GM12873 (cell line): ENCODE measurements at regions not wholly inside any gene's neighbourhood (a gene's known extent, or its start where the extent isn't known, plus 50 kb on each side); places are given as distances from the start of the nearest gene placed in this dataset.

Experiments used
- TF ChIP-seq, protein P1 (sequence below): IDR thresholded peaks from 2 replicates; pipeline ENCODE4 v1.5.1; 2012; ENCODE audit warnings: low read depth, mild to moderate bottlenecking, moderate library complexity, low read length, control low read depth; ENCODE audit not compliant: insufficient read depth; ENCODE audit errors: missing control alignments

DNA sequence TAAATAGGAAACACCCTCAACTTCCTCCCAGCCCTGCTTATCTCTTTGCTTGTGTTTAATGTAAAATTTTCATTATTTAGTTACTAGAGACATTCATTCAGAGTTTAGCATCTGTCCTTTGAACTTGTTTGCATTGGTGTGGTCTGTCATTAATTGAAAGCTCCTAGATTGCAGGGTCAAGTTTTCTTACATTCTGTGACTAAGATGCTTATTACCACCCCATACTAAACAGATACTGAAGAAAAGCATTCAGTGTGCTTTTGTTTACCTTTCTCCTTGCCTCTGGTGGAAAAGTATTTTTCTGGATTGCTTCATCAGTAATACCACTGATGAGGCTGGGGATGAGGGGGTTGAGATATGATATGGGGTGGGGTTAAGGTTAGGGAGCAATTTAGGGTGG is 199.0 kb downstream of the SAMD5 start:
- TF ChIP-seq, protein P1, sequence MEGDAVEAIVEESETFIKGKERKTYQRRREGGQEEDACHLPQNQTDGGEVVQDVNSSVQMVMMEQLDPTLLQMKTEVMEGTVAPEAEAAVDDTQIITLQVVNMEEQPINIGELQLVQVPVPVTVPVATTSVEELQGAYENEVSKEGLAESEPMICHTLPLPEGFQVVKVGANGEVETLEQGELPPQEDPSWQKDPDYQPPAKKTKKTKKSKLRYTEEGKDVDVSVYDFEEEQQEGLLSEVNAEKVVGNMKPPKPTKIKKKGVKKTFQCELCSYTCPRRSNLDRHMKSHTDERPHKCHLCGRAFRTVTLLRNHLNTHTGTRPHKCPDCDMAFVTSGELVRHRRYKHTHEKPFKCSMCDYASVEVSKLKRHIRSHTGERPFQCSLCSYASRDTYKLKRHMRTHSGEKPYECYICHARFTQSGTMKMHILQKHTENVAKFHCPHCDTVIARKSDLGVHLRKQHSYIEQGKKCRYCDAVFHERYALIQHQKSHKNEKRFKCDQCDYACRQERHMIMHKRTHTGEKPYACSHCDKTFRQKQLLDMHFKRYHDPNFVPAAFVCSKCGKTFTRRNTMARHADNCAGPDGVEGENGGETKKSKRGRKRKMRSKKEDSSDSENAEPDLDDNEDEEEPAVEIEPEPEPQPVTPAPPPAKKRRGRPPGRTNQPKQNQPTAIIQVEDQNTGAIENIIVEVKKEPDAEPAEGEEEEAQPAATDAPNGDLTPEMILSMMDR, result no peak

DNA sequence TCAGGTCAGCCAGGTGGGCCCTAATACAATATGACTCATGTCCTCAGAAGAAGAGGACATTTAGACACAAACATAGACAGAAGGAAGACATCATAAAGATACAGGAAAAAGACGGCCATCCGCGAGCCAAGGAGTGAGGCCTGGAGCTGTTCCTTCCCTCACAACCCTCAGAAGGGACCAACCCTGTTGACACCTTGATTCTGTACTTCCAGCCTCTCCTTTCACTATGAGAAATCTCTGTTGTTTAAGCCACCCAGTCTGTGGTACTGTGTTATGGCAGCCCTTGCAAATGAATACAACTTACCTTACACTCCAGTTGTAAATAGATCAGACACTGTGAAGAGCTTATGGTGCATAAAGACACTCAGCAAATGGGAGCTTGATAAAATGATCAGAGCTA is 199.7 kb downstream of the SAMD5 start:
- TF ChIP-seq, protein P1, result no peak

DNA sequence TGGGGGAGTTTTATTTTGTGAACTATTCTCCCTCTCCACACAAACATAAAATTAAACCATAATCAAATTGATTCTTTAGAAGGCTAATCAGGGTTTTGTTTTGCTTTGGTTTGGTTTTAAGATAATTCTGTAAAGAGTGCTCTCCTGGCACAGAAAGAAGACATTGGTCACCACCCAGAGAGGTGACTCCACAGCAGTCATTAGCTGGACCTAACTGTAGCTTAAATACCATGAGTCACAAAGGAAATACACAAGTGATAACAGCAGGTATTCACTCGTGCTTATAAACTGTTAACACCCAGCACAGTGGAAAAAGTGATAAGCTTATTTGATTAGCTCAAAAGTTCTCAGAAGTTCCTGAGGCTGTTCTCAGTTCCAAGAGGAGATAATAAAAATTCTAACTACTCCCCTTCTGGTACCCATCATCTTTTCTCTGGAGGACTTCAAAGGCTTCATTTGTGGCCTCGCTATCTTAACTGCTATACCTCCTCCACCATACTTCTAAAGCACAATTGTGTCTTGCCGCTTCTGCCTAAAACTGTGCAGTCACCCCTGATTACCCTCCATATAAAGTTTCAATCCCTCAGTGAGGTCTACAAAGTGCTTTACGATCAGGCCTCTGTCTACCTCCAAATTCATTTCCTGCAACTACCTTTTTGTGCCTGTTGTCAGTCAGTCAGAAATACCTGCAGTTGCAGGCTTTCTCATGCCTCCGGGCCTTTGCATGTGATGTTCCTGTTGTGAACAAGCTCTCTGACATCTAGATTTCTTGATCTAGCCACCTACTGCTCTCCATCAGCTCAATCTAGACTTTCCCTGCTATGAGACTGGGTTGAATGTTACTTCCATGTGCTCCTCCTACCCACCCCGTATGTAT is 201.1 kb downstream of the SAMD5 start:
- TF ChIP-seq, protein P1, result no peak

DNA sequence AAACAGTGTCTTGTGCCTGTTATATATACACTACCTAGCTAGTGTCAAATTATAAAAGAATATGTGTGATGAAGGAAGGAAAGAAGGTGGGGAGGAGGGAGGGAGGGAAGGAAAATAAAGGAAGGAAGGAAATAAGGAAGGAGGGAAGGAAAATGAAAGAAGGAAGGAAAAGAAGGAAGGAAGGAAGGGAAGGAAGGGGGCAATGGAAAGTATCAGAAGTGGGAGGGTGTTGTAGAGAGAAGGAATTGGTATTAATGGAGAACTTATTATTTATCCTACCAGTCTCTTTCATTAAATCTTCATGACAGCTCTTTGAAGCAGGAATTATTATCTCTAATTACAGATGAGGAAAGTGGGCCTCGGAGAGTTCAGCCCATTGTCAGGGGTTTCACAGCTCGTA is 202.4 kb downstream of the SAMD5 start:
- TF ChIP-seq, protein P1, result no peak

DNA sequence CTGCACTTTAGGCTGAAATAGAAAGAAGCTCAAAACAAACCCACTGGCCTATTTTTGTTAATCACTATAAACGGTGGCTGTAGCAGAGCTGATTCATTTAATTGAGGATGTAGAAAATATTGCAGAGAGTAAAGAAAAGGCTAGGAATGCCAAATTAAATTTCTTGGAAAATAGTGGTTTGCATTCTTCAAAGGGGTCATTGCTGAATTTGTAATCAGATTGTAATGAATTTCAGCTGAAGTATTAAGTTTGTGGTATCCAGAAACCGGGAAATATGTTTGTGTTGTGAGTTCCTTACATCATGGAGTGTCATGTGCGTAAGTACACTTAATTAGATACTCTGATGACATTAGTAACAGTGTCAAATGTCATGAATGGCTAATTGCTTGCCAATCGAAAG is 203.0 kb downstream of the SAMD5 start:
- TF ChIP-seq, protein P1, result no peak

DNA sequence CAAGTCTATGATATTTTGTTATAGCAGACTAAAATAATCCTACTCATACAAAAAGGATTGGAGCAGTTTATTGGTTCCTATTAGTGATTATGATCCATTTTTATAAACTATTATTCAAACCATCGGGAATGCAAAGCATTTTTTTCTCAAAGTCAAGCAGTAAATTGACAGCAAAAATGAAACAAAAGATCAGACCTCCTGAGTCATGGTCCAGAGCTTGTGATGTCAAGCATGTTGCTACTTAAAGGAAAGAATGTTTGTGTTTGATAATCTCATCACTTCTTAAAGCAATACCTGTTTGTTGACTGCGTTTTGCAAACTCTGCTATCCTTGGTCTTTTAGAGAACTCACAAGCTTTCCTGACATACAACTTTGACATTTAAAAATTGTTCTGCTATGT is 204.4 kb downstream of the SAMD5 start:
- TF ChIP-seq, protein P1, result no peak

DNA sequence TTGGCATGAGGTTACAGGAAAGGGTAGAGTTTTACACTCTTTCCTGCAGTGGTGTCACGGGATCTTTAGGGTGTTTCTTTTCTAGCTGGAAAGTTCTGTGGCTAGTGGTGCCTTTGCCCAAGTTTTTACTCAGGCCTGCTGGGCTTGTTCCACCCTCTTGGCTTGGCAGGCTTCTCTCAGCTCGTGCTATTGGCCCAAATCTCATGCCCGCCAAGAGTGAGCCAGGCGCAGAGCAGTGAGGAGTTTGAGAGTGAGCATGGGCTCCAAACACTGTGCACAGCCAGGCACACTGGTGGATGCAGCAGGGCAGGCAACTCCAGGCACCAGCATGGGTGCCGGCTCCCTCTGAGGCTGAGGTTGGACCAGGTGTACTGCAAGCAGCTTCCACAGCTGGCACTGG is 206.5 kb downstream of the SAMD5 start:
- TF ChIP-seq, protein P1, result no peak
